COR-L47 (cell line): ENCODE measurements at regions not wholly inside any gene's neighbourhood (a gene's known extent, or its start where the extent isn't known, plus 50 kb on each side); places are given as distances from the start of the nearest gene placed in this dataset.

Experiments
- DNase-seq: peaks from one replicate; lab custom pipeline; 2025; lab: John Stamatoyannopoulos, UW

DNA sequence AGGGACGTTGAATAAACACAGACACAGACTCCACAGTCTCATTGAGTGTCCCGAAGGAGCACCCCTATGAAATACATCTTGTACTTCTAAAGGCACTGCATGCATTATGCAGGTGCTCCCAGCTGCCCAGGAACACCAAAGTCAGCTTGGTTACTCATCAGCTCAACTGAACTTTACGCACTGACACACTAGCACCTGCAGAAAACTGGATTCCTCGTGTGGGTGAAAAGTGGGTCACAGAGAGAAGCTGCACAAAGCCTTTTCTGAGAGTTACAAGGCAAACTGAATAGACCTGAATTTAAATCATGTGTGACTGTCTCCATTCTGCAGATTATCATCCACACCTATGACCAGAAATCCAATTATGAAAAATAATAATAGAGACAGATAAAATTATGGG lies 527.5 kb upstream of the NBEA start:
- DNase-seq = no peak

DNA sequence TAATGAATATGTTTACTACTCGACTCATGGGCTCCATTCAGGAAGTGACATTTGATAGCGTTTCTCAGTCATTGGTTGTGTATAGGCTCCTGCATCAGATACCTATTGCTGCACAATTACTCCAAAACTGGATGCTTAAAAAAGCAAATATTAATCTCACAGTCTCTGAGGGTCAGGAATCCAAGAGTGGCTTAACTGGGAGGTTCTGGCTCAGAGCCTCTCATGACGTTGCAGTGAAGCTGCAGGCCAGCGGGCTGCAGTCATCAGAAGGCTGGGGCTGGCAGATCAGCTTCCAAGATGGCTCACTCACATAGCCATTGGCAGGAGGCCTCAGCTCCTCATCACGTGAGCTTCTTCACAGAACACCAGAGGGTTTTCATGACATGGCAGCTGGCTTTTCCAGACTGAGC lies 525.1 kb upstream of the NBEA start:
- DNase-seq = no peak

DNA sequence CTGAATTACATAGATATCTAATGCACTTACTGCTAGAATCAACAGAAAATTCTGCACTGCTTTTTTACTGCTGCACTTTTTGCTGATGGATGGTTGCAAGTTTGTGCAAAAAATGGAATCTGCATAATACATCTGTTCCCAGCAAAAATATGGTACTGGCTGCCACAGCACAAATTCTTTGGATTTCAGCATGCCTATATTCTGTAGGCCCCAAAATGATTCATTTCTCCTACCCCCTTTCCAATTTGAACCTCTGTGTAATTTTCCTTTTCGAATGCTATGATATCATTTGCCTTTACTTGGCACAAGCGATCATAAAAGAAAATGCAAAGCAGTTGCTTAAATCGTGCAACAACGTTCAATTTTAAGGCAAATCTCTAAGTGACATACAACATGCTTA lies 524.2 kb upstream of the NBEA start:
- no peak for DNase-seq

DNA sequence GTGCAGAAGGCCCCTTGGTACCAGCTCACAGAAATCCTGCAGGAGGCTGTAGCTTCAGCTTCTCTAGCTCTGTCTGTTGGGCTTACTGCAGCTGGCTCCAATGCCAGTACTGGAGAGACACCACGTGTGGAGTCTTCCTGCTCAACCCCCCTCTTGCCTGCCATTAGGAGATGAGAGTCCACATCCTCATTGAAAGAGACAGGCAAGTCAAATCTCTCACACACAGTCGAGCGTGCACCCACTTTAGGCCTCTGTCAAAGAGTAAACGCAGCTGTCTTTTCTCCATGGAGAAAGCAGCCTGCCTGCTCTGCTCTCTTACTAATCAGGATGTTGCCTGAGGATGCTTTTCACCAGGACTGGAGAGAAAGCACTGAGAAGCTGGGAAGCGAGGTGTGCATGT lies 523.0 kb upstream of the NBEA start:
- DNase-seq = peak; percentile 46

DNA sequence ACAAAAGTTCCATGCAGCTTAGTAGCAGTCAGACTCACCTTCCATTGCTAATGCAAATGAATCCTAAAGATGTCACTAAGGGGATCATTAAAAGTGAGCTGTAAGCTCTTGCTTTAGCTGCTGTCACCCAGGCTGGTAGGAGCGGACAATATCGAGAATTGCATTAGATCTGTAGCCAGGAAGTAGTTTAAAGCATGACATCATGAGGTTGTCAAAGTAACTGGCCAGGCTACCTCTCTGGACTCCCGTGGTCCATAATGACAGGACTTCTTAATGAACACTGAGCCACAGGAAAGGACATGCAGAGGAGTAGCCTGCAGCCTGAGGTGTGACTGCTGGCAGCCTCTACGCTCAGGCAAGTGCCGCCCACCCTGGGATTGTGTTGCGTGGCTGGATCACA lies 522.3 kb upstream of the NBEA start:
- DNase-seq = no peak

DNA sequence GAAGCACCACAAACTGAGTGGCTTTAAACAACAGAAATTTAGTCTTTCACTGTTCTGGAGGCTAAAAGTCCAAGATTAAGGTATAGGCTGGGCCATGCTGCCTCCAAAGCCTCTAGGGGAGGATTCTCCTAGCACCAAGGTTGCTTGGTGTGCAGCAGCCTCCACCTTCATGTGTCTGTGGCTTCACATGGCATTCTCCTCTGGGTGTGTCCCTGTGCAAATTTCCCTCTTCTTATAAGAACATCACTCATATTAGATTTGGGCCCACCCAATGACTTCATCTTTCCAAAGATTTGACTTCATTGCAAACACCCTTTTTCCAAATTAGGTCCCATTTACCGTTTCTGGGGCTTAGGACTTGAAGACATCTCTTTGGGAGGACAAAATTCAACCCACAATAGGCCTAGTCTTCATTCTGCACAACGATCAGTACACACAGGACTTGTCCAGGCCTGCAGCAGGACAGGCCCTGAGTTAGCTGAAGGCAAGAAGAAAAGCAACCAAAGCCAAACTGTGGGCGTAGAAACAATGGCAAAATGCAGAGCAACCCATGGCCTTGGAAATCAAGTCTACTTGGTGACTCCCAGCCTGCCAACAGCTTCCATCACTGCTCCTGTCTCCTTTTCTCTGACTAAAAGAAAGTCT lies 521.2 kb upstream of the NBEA start:
- DNase-seq = no peak

DNA sequence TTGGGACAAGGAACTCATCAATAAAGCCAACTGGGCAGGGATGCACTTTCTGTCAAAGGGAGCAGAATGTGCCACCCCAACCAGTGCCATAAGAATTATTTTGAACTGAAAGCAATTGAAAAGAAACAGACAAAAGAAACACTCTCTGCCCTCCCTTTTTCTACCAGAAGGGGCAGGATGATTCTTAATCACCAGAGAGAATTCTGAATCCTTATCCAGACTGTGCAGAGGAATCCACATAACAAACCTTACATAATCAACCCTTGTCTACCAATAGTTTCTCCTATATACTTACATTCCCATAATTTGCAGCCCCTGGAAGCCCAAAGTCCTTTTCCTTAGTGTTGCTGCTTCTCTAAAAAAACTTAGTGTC lies 520.7 kb upstream of the NBEA start:
- DNase-seq = no peak

DNA sequence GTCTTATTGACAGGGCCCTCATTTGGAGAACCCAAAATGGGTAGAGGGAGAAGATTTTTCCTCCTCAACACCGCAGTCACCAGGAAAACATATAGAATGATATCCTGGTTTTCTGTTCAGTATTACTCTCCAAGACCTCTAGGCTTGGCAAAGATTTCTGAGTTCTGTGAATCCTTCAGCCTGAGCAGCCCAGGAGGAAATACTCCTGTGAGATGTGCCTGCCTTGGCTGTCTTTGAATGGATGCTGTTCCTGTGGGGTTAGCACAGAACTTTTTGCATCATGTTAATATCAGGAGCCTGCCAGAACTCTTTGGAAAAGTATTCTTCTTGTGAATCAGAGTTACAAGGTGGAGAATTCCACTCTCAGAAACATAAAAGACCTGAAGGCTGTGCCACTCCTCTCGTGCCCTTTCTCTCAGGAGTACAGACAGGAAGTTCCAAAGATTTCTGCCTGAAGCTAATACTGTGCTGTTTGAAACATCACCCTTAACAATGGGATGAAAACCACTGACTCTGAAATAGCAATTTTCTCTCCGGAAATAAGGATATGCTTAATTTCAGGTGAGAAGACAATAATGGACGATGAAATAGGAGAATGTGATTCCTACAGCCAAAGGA lies 520.1 kb upstream of the NBEA start:
- no peak for DNase-seq

DNA sequence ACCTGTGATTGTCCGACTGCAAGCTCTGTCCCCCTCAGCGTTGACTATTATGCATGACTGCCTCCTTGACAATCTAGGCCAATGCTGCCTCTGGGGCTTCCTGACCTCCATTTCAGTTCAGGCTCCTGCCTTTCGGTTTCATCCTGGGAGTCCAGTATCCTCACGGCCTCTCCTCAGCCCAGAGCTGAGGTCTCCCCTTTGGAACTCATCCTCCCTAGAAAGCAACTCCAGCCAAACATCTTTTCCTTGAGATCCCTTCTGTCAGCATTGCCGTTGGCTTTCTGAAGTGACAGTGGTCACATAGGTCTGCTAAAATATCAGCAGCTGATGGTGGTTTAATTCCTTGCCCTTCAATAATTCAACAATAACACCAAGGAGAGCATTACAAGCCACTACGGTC lies 519.1 kb upstream of the NBEA start:
- DNase-seq = no peak

DNA sequence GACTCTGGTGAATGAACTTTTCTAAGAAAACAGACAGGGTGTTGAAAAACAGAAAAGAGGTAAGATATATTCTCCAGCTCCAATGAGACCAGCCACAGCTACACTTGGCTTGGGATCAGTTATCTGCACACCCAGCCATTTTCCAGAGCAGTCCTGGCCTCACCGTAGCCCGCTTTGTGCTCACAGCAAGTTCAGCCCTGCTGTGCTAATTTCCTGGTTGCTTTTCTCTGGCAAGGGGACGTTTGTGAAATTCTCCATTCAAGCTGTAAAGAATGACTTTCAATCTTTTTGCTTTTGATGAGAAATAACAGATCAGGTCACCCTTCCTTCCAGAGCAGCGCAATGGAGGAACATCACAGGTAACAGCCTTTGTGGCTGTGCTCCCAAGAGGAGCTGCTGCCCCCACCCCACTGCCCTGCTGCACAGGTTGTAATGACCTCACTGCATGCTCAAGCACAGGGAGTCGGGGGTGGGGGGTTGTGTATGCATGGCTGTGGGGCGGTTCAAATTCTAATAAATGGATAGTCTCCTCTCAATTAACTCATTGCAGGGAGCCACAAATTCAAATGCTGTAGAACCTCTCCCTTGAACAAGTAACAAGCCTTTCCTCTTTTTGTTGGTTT lies 516.6 kb upstream of the NBEA start:
- DNase-seq = no peak

DNA sequence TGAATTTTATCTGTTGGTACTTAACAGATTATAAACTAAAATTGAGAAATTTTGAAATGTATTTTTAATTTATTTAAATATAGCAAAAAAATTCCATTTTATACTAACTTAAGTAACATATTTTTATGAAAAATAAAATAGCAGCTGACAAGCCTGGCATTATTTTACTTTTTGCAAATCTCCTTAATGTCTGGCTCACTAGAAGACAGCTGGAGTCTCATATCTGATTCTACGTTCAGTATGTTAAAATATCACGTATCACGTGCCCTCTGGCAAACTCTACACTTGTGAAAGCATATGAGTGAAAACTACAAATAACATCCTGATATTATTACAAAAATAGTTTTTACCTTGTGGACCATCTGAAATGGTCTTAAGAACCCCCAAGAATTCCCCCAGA lies 513.2 kb upstream of the NBEA start:
- no peak for DNase-seq

DNA sequence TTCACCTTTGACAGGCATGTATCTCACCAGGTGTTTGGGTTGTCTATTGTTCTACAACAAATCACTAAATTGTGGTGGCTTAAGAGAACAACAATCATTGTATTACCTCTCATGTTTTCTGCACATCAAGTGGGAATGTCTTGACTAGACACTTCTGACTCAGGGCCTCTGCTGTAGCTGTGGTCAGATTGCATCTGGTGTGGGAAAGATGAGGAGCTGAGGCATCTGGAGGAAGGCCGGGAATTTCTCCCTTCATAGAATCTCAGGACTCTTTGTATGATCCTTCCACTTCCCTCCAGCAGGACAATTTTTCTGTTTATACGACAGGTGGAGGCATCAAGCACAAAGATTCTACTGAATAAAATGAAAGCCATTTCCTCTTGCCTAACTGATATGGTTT lies 511.8 kb upstream of the NBEA start:
- DNase-seq = no peak

DNA sequence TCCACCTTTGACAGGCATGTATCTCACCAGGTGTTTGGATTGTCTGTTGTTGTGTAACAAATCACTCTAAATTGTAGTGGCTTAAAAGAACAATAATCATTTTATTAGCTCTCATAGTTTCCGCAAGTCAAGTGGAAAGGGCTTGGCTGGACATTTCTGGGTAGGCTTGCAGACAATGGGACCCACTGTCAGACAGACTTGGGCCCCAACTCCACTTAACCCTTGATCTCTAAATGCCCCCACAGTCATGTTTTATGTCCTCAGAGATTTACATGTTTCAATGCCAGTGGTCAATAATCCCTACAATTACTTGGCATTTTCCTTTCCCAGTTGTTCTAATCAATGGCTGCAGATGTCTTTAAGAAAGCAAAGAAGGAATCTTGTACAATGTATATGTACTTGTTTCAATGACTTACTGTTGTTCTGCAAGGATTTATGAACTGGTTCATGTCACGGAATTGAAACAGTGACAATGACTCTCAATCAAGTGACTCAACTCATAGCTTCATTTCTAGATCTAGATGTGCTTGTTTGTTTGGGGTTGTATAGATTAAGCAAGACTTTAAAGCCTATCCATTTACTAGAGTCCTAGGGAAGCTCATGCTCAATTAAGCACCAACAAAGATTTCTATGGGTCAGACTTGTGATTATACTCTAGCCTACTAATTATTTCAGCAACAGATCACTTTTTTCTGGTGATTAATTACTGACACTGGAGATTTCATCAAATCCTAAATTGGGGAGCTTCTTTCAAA lies 510.1 kb upstream of the NBEA start:
- peak; percentile 57 for DNase-seq

DNA sequence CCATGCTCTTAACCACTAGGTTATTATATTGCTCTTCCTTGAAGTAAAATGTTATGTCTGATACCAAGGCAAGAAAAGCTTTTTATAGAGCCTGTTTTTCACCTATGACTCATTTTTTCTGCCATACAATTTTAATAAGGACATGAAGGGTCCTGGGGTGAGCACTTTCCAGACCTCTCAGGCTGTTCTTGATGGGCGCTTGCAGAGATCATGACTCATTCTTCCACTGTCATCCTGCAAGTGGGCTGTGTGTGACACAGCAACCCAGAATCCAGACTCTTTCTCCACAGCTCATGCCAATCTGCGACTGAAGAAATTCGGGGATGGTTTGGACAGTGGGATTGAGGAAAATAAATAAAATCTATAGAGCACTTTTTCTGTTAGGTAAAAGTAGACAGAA lies 506.7 kb upstream of the NBEA start:
- DNase-seq = no peak

DNA sequence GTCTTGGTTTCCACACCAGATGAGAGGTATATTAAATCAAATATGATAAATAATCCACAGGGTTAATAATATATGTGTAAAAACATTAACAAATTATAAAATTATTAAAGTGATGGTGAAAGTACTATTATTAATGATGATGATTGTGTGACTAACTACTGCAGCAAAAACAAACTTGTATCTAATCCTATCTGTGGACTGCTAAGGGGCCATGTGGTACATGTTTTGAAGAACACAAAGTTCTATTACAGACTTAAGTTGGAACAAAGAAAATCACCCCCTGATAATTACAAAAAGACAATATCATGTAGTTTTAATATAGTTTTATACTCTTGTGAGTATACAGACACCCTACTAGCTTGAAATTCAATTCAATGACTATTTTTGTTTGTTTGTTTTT lies 504.2 kb upstream of the NBEA start:
- no peak for DNase-seq

DNA sequence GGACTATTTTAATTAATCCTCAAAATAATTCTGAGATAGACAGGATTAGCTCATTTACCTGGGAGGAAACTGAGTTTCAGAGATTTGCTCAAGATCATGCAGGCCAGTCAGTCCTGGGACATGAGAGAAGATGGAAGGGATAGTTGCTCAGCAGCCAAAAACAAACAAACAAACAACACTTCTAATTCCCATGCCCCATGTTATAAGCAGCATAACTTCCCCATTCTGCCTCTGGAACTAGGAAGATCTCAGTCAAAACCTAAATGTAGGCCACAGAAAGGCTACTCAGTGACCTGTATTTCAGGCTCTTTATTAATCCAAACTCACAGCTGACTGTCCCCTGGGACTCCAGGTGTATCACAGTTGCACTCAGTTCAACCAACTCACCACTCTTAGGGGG lies 489.2 kb upstream of the NBEA start:
- DNase-seq = no peak

DNA sequence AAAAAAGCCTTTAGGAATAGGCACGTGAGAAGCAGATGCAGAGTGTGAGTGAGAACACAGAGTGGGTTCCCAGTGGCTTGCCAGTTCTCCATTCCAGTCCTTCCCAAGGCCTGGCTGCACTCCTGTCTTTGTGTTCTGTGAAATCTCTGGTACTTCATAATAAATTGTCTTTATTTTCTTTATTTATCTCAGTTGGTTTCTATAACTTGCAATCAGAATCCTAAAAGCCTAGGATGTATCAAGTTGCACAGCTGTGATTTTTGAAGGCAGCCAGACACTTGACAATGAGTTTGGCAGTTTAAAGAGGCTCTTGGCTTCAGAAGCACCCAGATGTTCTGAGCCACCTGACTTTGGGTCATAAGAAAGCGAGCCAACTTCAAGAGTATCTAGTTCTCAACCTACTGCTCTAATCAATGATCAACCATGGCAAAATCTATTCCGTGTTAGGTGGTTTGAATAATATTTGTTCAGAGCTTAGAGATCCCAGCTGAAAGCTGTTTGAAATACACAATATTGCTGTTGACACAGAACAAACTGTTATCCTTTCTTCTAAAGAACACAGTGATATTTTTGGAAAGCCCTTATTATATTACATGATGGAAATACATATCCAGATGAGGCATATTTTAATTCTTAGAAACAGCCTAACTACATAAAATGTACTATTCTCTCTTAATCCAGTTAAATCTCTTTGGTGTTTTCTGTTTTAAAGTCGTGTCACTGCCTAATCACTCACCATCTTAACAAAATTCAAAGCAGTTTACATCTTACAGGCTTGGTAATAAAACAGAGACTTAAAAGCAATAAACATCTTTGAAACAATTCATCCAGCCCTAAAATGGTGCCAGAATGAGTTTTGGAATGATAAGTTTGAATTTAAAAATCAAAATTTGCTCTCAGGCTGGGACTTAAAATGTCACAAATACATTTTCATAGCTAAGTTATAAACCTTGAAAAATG lies 483.0 kb upstream of the NBEA start:
- DNase-seq = no peak

DNA sequence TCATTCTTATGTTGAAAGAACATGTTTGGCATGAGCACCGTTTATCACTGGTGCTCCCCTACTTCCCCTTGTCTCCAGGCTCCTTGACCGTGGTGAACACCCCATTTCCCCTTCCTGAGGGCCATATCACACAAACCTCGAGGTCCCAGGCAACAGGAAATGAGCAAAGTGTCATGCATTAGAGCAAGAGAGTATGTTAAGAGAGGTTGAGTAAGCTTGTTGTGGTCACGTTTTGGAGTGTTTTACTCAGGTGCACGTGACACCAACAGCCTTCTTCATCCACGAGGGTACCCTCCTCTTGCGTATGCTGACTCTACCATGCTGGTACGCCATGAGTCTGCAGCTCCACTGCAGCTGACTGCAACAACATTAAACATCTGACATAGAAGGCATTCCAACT lies 482.2 kb upstream of the NBEA start:
- DNase-seq = no peak

DNA sequence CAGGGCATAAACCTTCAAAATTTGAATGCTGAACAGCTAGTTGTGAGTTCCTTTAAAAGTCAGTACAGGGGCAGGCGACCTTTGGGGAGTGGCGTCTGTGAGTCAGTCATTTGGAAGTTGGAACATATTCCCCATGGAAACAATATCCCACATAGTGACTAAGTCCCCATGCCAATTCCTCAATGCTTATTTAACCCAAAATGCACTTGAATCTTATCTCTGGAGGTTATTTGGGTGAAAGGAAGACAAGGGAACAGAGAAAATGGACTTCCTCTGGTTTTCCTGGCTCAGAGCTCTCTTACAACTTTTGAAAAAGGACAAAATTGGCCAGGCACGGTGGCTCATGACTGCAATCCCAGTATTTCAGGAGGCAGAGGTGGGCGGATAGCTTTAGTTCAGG lies 479.2 kb upstream of the NBEA start:
- DNase-seq = no peak

DNA sequence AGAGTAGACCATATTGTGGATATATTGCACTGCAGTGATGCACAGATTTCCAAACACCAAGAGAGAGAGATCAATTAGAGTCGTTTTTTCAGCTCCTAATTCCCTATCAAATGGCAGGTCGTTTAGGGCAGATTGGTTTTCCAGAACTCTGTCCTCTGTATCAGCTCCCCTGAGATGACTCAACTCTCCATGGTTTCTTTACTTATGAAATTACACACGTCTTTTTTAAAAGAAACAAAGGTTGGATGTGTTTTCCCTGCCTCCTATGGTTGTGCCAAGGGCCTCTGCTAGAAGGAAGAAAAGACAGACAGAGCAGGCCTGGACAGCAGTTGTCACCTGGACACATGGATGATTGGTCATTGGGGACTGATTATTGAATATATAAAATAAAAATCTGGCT lies 478.1 kb upstream of the NBEA start:
- DNase-seq = no peak

DNA sequence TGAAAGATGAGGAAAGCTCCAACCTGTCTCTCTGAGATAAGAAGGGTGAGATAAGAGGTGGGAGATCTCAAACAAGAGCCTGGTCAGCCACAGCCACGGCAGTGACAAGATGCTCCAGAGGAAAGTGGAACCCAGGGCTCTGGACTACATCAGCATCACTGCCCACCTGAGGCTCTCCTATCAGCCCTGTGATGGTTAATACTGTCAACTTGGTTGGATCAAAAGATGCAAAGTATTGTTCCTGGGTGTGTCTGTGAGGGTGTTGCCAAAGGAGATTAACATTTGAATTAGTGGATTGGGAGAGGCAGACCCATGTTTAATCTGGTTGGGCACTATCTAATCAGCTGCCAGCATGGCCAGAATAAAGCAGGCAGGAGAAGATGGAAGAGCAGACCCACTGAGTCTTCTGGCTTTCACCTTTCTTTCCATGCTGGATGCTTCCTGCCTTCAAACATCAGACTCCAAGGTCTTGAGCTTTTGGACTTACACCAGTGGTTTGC lies 476.6 kb upstream of the NBEA start:
- DNase-seq = no peak

DNA sequence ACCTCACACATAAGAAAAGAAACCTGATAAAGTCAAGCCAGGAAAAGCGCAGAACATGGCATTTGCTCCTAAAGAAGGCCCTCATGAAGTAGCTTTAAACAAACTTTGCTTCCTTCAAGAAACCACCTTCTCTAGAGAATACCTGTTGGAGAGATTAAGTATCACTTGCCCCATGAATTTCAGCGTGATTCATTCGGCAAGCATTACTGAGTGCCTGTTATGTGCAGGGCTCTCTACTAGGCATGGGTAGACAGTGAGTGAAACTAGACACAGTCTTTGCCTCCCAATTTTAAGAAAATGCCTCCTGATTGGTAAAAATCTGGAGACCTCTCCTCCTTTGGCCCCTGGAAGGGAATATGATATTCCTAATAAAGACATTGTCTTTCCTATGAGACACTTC lies 475.8 kb upstream of the NBEA start:
- no peak for DNase-seq
